ENCODE measurements at regions not wholly inside any gene's neighbourhood (a gene's known extent, or its start where the extent isn't known, plus 50 kb on each side); places are given as distances from the start of the nearest gene placed in this dataset.
"Not testable (repeated sequence)": the region's sequence is repeated elsewhere in the genome, so short reads cannot be mapped to it uniquely, and the experiment has no call there.

DNA sequence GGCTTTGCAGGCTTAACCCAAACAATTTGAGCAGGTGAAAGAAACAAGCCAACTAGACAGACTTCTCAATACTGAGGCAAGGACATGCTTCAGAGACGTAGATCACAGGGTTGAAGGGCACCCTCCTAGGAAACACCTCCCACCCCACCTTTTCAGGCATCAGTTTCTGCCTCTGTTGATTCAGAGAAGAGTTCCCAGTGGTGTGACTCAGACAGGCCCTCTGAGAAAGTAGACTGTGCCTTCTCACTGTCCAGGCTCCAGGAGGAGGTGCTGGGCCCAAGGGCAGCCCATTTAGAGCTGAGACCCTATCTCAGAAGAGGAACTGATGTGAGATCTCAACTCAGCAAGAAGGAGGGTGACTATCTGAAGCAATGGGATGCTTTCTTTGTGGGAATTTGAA is 108.1 kb downstream of the FAM50B start:
- intact Hi-C loops (cut with DNase I): no loop called here
- DNase-seq (ENCODE audit: low spot score): no peak

DNA sequence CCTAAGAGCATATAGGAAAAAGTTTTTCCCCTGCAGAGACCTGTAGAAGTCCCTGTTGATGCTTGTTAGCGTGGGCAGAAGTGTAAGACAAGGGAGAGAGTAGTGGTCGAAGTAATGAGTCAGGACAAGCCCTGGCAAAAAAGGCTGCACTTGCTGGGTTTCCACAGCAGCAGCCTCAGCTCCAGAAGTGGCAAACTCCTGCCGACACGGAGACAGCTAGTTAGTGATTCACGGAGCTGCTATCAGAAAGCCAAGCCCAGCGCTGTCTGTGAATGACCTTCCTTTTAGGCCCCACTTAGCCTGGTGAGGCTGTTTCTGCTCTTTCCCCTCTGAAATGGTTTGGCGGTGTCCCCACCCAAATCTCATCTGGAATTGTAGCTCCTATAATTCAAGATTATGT is 109.1 kb downstream of the FAM50B start:
- intact Hi-C loops (cut with DNase I): no loop called here
- DNase-seq (ENCODE audit: low spot score): no peak

- DNase-seq (ENCODE audit: low spot score): no peak
- intact Hi-C loops (cut with DNase I): no loop called here
Observed at GRCh38 chr6:3959385-3959784, 110.2 kb downstream of the FAM50B start.

DNA sequence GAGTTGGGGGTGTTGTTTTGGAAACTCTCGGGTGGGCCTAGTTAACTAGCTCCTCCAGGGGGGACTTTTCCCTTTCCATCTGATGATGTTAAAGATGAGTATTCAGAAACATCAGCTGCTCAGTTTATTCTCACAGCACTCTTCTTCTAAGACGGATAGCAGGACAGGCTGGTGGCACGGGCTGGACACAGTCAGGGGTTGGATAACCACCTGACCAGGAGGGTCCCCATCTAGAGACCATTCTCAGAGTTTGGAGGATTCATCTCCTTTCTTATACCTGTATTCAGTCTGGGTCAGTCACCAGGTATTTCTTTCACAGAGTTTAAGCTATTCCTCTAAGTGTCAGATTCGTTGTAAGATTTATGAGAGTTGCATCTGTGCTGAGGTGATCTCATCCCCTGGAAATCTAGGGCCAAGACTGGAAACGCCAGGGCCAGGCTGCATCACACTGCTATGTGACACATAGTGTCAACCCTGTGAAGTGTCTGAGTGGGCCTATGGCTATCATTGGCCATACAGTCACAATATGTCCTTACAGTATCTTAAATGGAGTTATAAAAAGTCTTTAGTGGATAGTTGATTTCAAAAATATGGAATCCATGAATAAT is 111.7 kb downstream of the FAM50B start:
- intact Hi-C loops (cut with DNase I): no loop called here

DNA sequence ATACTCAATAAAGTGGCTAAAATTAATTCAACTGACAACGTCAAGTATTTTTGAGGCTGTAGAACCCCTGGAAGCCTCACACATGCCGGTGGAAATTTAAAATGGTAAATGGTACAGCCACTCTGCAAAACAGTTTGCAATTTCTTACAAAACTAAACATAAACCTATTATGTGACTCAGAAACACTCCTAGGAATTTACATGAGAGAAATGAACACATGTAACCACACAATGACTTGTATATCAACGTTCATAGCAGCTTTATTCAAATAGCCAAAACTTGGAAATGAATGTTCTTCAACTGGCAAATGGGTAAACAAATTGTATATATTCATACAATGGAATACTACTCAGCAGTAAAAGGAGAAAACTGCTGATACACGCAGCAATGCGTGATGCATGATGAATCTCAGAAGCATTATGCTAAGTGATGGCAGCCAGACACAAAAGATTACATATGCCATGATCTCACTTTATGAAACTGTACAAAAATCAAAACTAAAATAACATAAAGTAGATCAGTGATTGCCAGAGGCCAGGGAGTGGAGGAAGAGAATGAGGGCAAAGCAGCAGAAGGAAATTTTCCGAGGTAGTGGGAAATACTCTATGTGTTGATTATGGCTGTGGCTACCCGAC is 112.5 kb downstream of the FAM50B start:
- intact Hi-C loops (cut with DNase I): no loop called here

More for the DNA sequence above, 111.7 kb downstream of the FAM50B start:
- DNase-seq (ENCODE audit: low spot score): no peak

DNA sequence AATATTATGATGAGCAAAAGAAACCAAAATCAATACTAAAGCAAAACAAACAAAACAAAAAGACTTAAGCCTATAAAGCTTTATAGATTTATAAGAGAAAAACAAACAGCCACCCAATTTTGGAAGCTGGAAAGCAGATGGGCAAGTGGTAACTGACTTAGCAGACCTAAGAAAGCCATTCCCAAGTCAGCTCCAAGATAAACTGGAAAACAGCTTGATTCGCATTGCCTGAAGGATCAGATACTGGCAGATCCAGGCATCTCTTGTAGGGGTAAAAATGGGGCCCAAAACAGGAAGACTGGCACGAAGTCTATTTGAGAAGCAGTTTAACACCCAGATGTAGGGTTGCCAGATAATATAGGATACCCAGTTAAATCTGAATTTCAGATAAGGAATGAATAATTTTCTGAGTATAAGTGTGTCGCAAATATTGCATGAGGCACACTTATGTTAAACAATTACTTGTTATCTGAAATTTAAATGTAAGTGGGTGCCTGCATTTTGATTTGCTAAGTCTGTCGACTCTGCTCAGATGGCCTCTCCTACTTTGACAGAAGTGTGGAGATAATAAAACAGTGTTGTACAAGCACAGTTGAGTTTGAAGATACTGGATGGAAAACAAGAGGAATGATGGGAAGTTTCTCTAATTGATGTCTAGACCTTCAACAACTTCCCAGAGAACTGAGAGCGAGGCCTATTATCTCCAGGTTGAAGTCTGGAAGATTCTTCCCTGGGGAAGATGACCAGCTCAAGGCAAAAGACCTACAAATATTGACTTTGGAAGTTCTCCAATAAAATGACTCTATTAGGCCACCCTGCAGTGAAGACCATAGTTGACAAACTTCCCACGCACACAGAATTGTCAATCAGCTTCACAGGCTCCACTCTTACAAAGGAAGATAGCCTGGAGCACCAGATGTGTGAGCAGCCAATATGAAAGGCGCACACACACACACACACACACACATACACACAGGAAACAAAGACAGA is 113.4 kb downstream of the FAM50B start:
- no peak for DNase-seq (ENCODE audit: low spot score)
- intact Hi-C loops (cut with DNase I): no loop called here

More for the DNA sequence above, 112.5 kb downstream of the FAM50B start:
- no peak for DNase-seq (ENCODE audit: low spot score)

GRCh38 chr6:3963426-3963825 is 114.3 kb downstream of the FAM50B start:
- no peak for DNase-seq (ENCODE audit: low spot score)
- intact Hi-C loops (cut with DNase I): no loop called here

DNA sequence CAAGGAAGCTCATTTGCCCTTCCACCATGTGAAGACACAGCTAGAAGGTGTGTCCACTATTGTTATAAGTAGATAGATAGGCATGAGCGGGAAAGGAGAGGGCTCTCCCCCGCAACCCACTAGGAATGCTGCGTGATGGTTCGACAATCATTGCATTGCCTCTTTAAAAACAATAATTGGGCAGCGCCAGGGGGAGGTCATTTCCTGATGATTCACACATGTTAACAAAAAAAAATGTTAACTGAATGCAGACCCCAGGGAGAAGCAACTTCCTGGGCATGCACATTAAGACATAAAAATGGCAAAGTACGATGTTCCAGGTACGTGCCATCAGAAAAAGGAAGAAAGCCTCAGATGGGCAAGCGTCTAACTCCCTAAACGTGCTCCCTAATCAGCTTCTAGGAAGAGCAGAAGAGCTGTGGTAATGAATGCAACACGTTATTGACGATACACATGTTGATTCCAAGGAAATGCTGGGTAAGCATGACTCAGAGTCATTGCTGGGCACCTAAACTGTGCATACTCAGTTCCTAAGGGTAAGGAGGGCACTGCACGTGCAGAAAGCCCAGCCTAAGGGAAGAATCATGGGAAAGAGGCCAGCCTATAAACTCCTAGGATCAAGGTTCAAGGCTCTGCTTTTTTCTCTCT is 113.7 kb downstream of the FAM217A start:
- intact Hi-C loops (cut with DNase I): no loop called here
- no peak for DNase-seq (ENCODE audit: low spot score)

GRCh38 chr6:3966426-3966825 is 112.5 kb downstream of the FAM217A start:
- no peak for DNase-seq (ENCODE audit: low spot score)
- intact Hi-C loops (cut with DNase I): no loop called here

GRCh38 chr6:3970097-3970496 is 108.8 kb downstream of the FAM217A start:
- DNase-seq (ENCODE audit: low spot score): no peak
- intact Hi-C loops (cut with DNase I): no loop called here

- intact Hi-C loops (cut with DNase I); DNase-seq (ENCODE audit: low spot score): not testable (repeated sequence)
Observed at GRCh38 chr6:3973152-3973551, 105.8 kb downstream of the FAM217A start.

- intact Hi-C loops (cut with DNase I): no loop called here
- no peak for DNase-seq (ENCODE audit: low spot score)
Observed at GRCh38 chr6:3977875-3978711, 100.8 kb downstream of the FAM217A start.

GRCh38 chr6:3978966-3979365 is 100.0 kb downstream of the FAM217A start:
- intact Hi-C loops (cut with DNase I); DNase-seq (ENCODE audit: low spot score): not testable (repeated sequence)

DNA sequence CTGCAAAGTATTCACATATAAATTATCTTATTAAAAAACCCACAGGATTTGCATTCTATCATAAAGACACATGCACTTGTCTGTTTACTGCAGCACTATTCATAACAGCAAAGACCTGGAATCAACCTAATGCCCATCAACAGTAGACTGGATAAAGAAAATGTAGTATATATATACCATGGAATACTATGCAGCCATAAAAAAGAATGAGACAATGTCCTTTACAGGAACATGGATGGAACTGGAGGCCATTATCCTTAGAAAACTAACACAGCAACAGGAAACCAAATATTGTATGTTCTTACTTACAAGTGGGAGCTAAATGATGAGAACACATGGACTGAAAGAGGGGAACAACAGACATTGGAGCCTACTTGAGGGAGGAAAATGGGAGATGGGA is 97.0 kb downstream of the FAM217A start:
- intact Hi-C loops (cut with DNase I): no loop called here
- DNase-seq (ENCODE audit: low spot score): no peak

DNA sequence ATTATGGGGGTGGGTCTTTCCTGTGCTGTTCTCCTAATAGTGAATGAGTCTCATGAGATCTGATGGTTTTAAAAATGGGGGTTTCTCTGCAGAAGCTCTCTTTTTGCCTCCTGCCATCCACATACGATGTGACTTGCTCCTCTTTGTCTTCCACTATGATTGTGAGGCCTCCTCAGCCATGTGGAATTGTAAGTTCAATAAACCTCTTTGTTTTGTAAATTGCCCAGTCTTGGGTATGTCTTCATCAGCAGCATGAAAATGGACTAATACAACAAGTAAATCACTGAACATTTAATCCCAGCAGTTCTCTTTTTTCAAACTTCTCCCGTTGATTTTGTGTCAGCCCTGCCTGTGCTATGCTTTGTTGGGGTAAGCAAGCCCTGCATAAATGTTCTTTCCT is 95.2 kb downstream of the FAM217A start:
- intact Hi-C loops (cut with DNase I): no loop called here
- DNase-seq (ENCODE audit: low spot score): no peak

DNA sequence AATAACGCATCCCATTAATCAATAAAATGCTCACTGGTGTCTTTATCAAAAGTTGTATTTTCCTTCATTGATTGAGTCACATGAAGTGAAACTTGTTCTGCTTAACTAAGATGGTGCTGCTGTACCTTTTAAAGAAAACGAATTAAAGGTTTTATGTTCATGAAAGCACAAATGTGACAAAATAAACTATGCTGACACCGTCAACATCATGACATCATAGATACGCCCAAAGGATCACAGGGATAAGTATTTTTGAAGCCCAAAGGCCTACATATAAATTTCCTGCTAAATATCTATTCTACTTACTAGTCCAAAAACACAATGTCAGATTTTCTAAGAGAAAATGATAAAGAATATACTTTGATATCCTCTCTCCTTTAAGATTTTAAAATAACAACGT is 94.4 kb downstream of the FAM217A start:
- intact Hi-C loops (cut with DNase I): no loop called here
- DNase-seq (ENCODE audit: low spot score): no peak

- no peak for DNase-seq (ENCODE audit: low spot score)
- intact Hi-C loops (cut with DNase I): no loop called here
Observed at GRCh38 chr6:3986241-3986640, 92.7 kb downstream of the FAM217A start.

- no peak for DNase-seq (ENCODE audit: low spot score)
- intact Hi-C loops (cut with DNase I): no loop called here
Observed at GRCh38 chr6:3987053-3987452, 91.9 kb downstream of the FAM217A start.

DNA sequence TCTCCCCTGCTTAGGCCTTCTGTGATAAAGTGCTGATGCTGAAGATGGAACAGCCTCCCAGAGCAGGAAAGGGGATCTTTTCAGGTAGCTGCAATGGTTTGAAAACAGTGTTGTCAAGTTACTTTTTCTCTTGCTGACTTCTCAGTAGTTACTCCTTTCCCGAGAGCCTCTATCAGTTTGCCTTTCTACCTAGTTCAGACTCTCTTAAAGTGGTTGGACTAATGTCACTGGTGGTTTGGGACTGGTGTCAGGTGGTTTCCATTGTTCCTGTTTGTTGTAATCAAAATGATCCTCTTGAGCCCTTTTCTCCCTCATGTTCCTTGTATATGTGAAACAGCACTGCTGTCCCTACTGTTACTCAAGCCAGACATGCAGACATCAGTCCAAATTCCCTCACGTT is 91.4 kb downstream of the FAM217A start:
- DNase-seq (ENCODE audit: low spot score): no peak
- intact Hi-C loops (cut with DNase I): no loop called here
